ENCODE measurements at regions not wholly inside any gene's neighbourhood (a gene's known extent, or its start where the extent isn't known, plus 50 kb on each side); places are given as distances from the start of the nearest gene placed in this dataset.

DNA sequence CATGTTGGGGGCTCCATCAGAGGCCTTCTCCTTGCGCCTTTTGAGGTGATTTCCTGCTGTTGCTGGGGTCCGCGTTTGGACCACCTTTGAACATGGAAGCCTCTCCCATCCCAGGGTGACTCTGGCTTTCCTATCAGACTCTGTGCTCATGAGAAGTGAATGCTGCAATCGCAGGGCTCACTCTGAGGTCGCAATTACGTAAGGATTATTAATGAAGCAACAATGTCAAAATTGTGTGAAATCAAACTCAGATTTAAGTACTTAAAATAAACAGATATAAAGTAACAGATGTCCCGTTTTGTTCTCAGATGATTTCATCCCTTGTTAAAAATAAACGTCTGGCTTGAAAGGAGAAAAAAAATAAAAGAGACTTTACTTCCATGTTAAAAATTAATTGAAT, 634.2 kb downstream of the BNC2 start:
- no peaks in the 10 kb centered on the region for H3K4me1 ChIP-seq (ENCODE audit: control insufficient read depth in 4 of 4, insufficient read depth in 4 of 4, low read length in 3 of 4)
- TF ChIP-seq, protein P1, sequence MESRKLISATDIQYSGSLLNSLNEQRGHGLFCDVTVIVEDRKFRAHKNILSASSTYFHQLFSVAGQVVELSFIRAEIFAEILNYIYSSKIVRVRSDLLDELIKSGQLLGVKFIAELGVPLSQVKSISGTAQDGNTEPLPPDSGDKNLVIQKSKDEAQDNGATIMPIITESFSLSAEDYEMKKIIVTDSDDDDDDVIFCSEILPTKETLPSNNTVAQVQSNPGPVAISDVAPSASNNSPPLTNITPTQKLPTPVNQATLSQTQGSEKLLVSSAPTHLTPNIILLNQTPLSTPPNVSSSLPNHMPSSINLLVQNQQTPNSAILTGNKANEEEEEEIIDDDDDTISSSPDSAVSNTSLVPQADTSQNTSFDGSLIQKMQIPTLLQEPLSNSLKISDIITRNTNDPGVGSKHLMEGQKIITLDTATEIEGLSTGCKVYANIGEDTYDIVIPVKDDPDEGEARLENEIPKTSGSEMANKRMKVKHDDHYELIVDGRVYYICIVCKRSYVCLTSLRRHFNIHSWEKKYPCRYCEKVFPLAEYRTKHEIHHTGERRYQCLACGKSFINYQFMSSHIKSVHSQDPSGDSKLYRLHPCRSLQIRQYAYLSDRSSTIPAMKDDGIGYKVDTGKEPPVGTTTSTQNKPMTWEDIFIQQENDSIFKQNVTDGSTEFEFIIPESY (IDR thresholded peaks at IDR 0.05): no peak
- no peak for TF ChIP-seq GABPA (IDR thresholded peaks at IDR 0.05 in 1 of 2, conservative IDR thresholded peaks at IDR 0.05 in 1 of 2)
- TF ChIP-seq JUND (IDR thresholded peaks at IDR 0.05): no peak
- no peak for TF ChIP-seq TAF1 (conservative IDR thresholded peaks at IDR 0.05)
- no peak for TF ChIP-seq EGR1 (IDR thresholded peaks at IDR 0.05; ENCODE audit: low read depth in 2 of 2)
- H3K27me3 ChIP-seq (ENCODE audit: control insufficient read depth in 4 of 4, insufficient read depth in 4 of 4, low read length in 3 of 4): no peaks in the 10 kb centered on the region
- H3K4me3 ChIP-seq (ENCODE audit: low read depth in 1 of 3, low read length in 3 of 3): no peak overlapping the region
- H3K9me3 ChIP-seq (ENCODE audit: control insufficient read depth in 4 of 4, low read length in 3 of 4): no peaks in the 10 kb centered on the region
- 74% methylated on average over 8 of the region's 8 CpGs for WGBS
- H3K36me3 ChIP-seq (ENCODE audit: control insufficient read depth in 4 of 4, insufficient read depth in 3 of 4, low read depth in 1 of 4, low read length in 3 of 4): no peaks in the 10 kb centered on the region
- no peak overlapping the region for H3K27ac ChIP-seq (ENCODE audit: low read depth in 1 of 2, low read length in 2 of 2)
- no peak for DNase-seq (ENCODE audit: low spot score)
- no peak overlapping the region for H3K9ac ChIP-seq (ENCODE audit: low read depth in 1 of 2, low read length in 2 of 2)

DNA sequence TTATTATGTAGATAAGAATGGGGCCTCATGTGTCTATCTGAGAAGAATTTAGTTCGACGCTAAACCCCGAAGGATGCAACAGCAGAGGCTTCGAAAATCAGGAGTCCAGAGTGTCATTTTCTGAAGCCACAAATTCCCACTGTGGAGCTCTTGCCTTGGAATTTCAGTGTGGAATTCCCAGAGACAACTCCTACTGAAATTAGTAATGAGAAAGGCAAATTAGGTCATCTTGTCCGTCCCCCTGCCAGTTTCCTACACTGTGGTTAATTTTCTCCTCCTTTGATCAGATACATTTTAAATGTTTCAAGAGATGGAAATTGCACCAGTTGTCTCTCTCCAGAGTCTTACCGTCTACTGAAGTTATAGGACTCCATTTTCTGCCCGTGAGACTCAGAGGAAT, 633.6 kb downstream of the BNC2 start:
- TF ChIP-seq GABPA (IDR thresholded peaks at IDR 0.05 in 1 of 2, conservative IDR thresholded peaks at IDR 0.05 in 1 of 2) (no peak), TAF1 (conservative IDR thresholded peaks at IDR 0.05) (no peak), EGR1 (IDR thresholded peaks at IDR 0.05; ENCODE audit: low read depth in 2 of 2) (no peak), FOXA1 (IDR thresholded peaks at IDR 0.05) (no peak), YY1 (IDR thresholded peaks at IDR 0.05) (no peak), RAD21 (IDR thresholded peaks at IDR 0.05) (no peak), NR2F2 (IDR thresholded peaks at IDR 0.05) (no peak), RXRA (IDR thresholded peaks at IDR 0.05) (no peak), HNF4G (IDR thresholded peaks at IDR 0.05) (no peak), FOXA2 (IDR thresholded peaks at IDR 0.05) (no peak), SP1 (IDR thresholded peaks at IDR 0.05) (no peak), HNF4A (conservative IDR thresholded peaks at IDR 0.05) (no peak), JUND (IDR thresholded peaks at IDR 0.05) (no peak)
- TF ChIP-seq, protein P2, sequence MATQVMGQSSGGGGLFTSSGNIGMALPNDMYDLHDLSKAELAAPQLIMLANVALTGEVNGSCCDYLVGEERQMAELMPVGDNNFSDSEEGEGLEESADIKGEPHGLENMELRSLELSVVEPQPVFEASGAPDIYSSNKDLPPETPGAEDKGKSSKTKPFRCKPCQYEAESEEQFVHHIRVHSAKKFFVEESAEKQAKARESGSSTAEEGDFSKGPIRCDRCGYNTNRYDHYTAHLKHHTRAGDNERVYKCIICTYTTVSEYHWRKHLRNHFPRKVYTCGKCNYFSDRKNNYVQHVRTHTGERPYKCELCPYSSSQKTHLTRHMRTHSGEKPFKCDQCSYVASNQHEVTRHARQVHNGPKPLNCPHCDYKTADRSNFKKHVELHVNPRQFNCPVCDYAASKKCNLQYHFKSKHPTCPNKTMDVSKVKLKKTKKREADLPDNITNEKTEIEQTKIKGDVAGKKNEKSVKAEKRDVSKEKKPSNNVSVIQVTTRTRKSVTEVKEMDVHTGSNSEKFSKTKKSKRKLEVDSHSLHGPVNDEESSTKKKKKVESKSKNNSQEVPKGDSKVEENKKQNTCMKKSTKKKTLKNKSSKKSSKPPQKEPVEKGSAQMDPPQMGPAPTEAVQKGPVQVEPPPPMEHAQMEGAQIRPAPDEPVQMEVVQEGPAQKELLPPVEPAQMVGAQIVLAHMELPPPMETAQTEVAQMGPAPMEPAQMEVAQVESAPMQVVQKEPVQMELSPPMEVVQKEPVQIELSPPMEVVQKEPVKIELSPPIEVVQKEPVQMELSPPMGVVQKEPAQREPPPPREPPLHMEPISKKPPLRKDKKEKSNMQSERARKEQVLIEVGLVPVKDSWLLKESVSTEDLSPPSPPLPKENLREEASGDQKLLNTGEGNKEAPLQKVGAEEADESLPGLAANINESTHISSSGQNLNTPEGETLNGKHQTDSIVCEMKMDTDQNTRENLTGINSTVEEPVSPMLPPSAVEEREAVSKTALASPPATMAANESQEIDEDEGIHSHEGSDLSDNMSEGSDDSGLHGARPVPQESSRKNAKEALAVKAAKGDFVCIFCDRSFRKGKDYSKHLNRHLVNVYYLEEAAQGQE (IDR thresholded peaks at IDR 0.05): no peak
- TF ChIP-seq, protein P1 (IDR thresholded peaks at IDR 0.05): no peak
- TF ChIP-seq, protein P3, sequence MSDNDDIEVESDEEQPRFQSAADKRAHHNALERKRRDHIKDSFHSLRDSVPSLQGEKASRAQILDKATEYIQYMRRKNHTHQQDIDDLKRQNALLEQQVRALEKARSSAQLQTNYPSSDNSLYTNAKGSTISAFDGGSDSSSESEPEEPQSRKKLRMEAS (IDR thresholded peaks at IDR 0.05): no peak
- TF ChIP-seq, protein P4, sequence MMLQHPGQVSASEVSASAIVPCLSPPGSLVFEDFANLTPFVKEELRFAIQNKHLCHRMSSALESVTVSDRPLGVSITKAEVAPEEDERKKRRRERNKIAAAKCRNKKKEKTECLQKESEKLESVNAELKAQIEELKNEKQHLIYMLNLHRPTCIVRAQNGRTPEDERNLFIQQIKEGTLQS (IDR thresholded peaks at IDR 0.05): no peak
- TF ChIP-seq, protein P5, sequence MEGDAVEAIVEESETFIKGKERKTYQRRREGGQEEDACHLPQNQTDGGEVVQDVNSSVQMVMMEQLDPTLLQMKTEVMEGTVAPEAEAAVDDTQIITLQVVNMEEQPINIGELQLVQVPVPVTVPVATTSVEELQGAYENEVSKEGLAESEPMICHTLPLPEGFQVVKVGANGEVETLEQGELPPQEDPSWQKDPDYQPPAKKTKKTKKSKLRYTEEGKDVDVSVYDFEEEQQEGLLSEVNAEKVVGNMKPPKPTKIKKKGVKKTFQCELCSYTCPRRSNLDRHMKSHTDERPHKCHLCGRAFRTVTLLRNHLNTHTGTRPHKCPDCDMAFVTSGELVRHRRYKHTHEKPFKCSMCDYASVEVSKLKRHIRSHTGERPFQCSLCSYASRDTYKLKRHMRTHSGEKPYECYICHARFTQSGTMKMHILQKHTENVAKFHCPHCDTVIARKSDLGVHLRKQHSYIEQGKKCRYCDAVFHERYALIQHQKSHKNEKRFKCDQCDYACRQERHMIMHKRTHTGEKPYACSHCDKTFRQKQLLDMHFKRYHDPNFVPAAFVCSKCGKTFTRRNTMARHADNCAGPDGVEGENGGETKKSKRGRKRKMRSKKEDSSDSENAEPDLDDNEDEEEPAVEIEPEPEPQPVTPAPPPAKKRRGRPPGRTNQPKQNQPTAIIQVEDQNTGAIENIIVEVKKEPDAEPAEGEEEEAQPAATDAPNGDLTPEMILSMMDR (IDR thresholded peaks at IDR 0.05; ENCODE audit: low read depth, low read length, missing input control): no peak
- Histone ChIP-seq H3K36me3 (ENCODE audit: control insufficient read depth in 4 of 4, insufficient read depth in 3 of 4, low read depth in 1 of 4, low read length in 3 of 4) (no peaks in the 10 kb centered on the region), H3K4me1 (ENCODE audit: control insufficient read depth in 4 of 4, insufficient read depth in 4 of 4, low read length in 3 of 4) (no peaks in the 10 kb centered on the region), H3K9me3 (ENCODE audit: control insufficient read depth in 4 of 4, low read length in 3 of 4) (no peaks in the 10 kb centered on the region), H3K27ac (ENCODE audit: low read depth in 1 of 2, low read length in 2 of 2) (no peak overlapping the region), H3K4me3 (ENCODE audit: low read depth in 1 of 3, low read length in 3 of 3) (no peak overlapping the region), H3K9ac (ENCODE audit: low read depth in 1 of 2, low read length in 2 of 2) (no peak overlapping the region), H3K27me3 (ENCODE audit: control insufficient read depth in 4 of 4, insufficient read depth in 4 of 4, low read length in 3 of 4) (no peaks in the 10 kb centered on the region)
- DNase-seq (ENCODE audit: low spot score): no peak
- 92% methylated on average over 7 of the region's 7 CpGs for WGBS

Measured in liver (tissue), 8 donors.